Stimulated activated CD4-positive, alpha-beta T cell treated with anti-CD3 and anti-CD28 coated beads, Interleukin-1b, Interleukin-23, amount 100 ng/mL, for 48 hours (primary cell): ENCODE measurements at regions not wholly inside any gene's neighbourhood (a gene's known extent, or its start where the extent isn't known, plus 50 kb on each side); places are given as distances from the start of the nearest gene placed in this dataset.

Source experiments
- DNase-seq: peaks from one replicate; pipeline ENCODE4 v3.0.0-alpha.2; 2020

GRCh38 chr11:15547685-15548084, 433.0 kb downstream of the INSC start:
- no peak for DNase-seq

GRCh38 chr11:15551901-15552851, 437.5 kb downstream of the INSC start:
- no peak for DNase-seq

GRCh38 chr11:15555161-15555560, 440.4 kb downstream of the INSC start:
- DNase-seq, result no peak

DNA sequence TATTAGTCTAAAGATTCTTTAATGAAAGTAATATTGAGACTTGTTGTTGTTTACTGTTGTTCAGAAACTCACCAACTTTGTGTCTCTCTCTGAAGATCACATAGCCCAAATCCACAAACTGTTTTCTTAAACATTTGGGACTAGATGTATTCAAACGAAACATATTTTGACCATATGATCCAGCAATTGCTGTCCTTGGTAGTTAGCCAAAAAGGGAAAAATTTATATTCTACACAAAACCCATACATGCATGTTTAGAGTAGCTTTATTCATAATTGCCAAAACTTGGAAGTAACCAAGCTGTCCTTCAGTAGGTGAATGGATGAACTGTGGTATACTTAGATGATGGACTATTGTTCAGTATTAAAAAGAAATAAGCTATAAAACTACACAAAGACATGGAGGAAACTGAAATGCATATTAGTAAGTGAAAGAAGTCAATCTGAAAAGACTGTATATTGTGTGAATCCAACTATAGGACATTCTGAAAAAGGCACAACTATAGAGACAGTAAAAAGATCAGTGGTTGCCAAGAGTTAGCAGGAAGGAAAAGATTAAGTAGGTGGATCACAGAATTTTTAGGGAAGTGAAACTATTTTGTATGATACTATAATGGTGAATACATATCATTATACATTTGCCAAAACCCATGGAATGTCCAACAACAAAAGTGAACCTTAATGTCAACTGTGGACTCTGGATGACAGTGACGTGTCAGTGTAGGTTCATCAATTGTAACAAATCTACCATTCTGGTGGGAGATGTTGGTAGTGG, 442.9 kb downstream of the INSC start:
- DNase-seq, result no peak

GRCh38 chr11:15558513-15559181, 443.9 kb downstream of the INSC start:
- DNase-seq, result no peak

- DNase-seq, result no peak
Measured at GRCh38 chr11:15560689-15561467, 446.2 kb downstream of the INSC start.

- no peak for DNase-seq
Measured at GRCh38 chr11:15562230-15562629, 447.5 kb downstream of the INSC start.

GRCh38 chr11:15563054-15563453, 448.3 kb downstream of the INSC start:
- no peak for DNase-seq

- no peak for DNase-seq
Measured at GRCh38 chr11:15565880-15566279, 451.2 kb downstream of the INSC start.

- DNase-seq, result no peak
Measured at GRCh38 chr11:15568440-15568839, 453.7 kb downstream of the INSC start.

GRCh38 chr11:15569305-15570025, 454.7 kb downstream of the INSC start:
- no peak for DNase-seq

DNA sequence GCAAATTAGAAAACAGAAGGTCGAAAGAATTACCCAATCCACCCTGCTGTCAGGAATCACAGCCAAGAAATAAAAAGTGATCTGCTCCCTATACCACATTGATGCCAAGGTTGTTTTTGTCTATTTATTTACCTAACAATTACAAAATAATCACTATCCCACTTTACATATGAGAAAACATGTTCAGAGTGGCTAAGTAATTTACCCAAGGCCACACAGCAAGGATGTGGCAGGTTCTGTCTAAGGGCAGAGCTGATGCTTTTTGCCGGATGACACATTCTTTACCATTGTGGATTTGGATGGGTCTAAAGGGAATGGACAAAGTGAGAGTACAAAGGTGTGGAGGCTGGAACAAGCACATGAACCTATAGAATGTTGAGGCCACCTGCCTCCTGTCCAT, 460.7 kb downstream of the INSC start:
- no peak for DNase-seq

GRCh38 chr11:15576769-15577168, 462.0 kb downstream of the INSC start:
- no peak for DNase-seq

- DNase-seq, result no peak
Measured at GRCh38 chr11:15577519-15577918, 462.8 kb downstream of the INSC start.

- no peak for DNase-seq
Measured at GRCh38 chr11:15579287-15580001, 464.7 kb downstream of the INSC start.

GRCh38 chr11:15580056-15580774, 465.5 kb downstream of the INSC start:
- DNase-seq, result no peak

GRCh38 chr11:15580775-15581095, 466.0 kb downstream of the INSC start:
- no peak for DNase-seq

- DNase-seq, result no peak
Measured at GRCh38 chr11:15584158-15584557, 469.4 kb downstream of the INSC start.

DNA sequence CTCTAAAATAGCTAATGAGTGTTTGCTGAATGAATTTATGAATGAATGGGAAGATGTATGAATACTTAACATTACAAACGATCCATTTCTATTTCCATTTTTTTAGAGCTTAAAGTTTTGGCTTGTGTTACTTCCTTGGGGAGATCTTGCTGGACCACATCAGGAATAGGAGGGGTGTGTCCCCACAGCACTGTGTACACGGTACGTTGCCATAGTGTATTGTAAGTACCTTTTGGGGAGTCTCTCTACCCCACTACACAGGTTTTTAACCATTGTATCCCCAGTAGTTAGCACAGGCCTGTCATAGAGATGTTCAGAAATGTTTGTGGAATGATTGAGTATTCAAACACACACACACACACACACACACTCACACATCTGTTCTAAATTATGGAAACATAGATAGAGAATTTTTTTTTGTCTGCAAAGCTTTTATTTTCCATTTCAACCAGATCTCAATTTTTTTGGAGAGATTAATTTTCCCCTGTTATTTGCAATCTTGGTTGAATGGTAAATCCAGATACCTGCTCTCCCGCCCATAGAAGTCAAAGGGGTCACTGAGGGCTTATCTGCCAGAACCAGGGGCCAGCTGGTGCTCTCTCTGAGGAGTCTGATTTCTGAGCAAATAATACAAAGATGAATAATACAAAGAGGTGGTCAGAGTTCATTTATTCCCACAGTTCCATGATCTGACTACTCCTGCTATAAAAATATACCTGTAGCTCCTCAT, 471.0 kb downstream of the INSC start:
- DNase-seq, result no peak
